Endothelial cell of umbilical vein (primary cell): ENCODE measurements at regions not wholly inside any gene's neighbourhood (a gene's known extent, or its start where the extent isn't known, plus 50 kb on each side); places are given as distances from the start of the nearest gene placed in this dataset.

ENCODE experiments used
- BruUV-seq: library from RNA; stranded (reverse); fragments of 400-500 nt; replicated peaks from 2 replicates; lab custom pipeline; 2021; lab: Mats Ljungman, UMichigan
- CTCF ChIA-PET: fragments of 300-600, 350-600 bp; sonication (Branson Sonifier 250); formaldehyde crosslinking; loops from one replicate; lab custom pipeline; 2021; ENCODE audit warnings: antibody characterized with exemption, inconsistent platforms; lab: Charles Lee
- POLR2A ChIA-PET: fragments of 300-600, 350-600 bp; sonication (Branson Sonifier 250); formaldehyde crosslinking; loops from one replicate; lab custom pipeline; 2021; ENCODE audit warnings: antibody characterized with exemption, inconsistent platforms; lab: Charles Lee
- DNase-seq: peaks from one replicate; pipeline ENCODE4 v3.0.0-alpha.2; 2011; ENCODE audit warnings: low read depth, low spot score
- FAIRE-seq: peaks from 2 replicates; lab custom pipeline; 2011; peaks lifted over from hg19 to GRCh38; lab: Jason Lieb, UNC
- H2AFZ ChIP-seq: 2 replicates; pipeline ENCODE4 v1.6.0; 2012; ENCODE audit warnings: low read depth, low read length, control low read depth, inconsistent platforms
- H3K27ac ChIP-seq: 2 replicates; pipeline ENCODE4 v1.5.1; 2011; ENCODE audit warnings: low read depth, mild to moderate bottlenecking, control low read depth, low read length, moderate library complexity; ENCODE audit not compliant: insufficient read depth
- H3K27me3 ChIP-seq, 2 experiments: 2 replicates each; pipeline versions ENCODE4 v1.6.0 to v1.6.1; 2011; ENCODE audit warnings: low read length in 2 of 2, mixed read lengths in 1 of 2; ENCODE audit not compliant: control insufficient read depth in 2 of 2, insufficient read depth in 2 of 2
- H3K36me3 ChIP-seq, 2 experiments: 2 replicates in 1 of 2; 3 replicates in 1 of 2; pipeline ENCODE4 v1.5.1; 2011; ENCODE audit warnings: low read length in 2 of 2, mild to moderate bottlenecking in 1 of 2, moderate library complexity in 1 of 2; ENCODE audit not compliant: control insufficient read depth in 2 of 2, insufficient read depth in 2 of 2; ENCODE audit errors: extremely low read depth in 1 of 2
- H3K4me1 ChIP-seq: 3 replicates; pipeline ENCODE4 v1.5.1; 2011; ENCODE audit warnings: mild to moderate bottlenecking, low read length; ENCODE audit not compliant: control insufficient read depth, insufficient read depth; ENCODE audit errors: extremely low read depth
- H3K4me2 ChIP-seq: 2 replicates; pipeline ENCODE4 v1.6.1; 2011; ENCODE audit warnings: low read length, control low read depth, mixed read lengths; ENCODE audit not compliant: insufficient read depth
- H3K4me3 ChIP-seq, 3 experiments: fragments of 200-600 bp in 1 of 3; sonication (generic), shearing (Covaris generic) in 1 of 3; replicated peaks in 1 of 3; 2 replicates each; pipeline ENCODE4 v1.5.1; 2011 to 2016; ENCODE audit warnings: control low read depth in 3 of 3, low read length in 3 of 3, mild to moderate bottlenecking in 2 of 3, inconsistent platforms in 1 of 3, low read depth in 1 of 3, moderate library complexity in 1 of 3; ENCODE audit not compliant: insufficient read depth in 1 of 3
- H3K79me2 ChIP-seq: 2 replicates; pipeline ENCODE4 v1.6.0; 2012; ENCODE audit warnings: low read length, inconsistent platforms; ENCODE audit not compliant: control insufficient read depth, insufficient read depth
- H3K9ac ChIP-seq: replicated peaks from 2 replicates; pipeline ENCODE3; 2011; ENCODE audit warnings: low read length, control low read depth; ENCODE audit not compliant: insufficient read depth; ENCODE audit errors: extremely low read depth
- H3K9me1 ChIP-seq: replicated peaks from 3 replicates; pipeline ENCODE4 v1.6.0; 2011; ENCODE audit warnings: mild to moderate bottlenecking, low read length; ENCODE audit not compliant: control insufficient read depth, insufficient read depth; ENCODE audit errors: extremely low read depth
- H3K9me3 ChIP-seq: replicated peaks from 2 replicates; pipeline ENCODE4 v1.5.1; 2012; ENCODE audit warnings: low read length, inconsistent platforms; ENCODE audit not compliant: control insufficient read depth, insufficient read depth
- H4K20me1 ChIP-seq: replicated peaks from 2 replicates; pipeline ENCODE3; 2011; ENCODE audit warnings: mild to moderate bottlenecking, low read length; ENCODE audit not compliant: control insufficient read depth, insufficient read depth; ENCODE audit errors: extremely low read depth
- EZH2 ChIP-seq: IDR thresholded peaks from 2 replicates; pipeline ENCODE4 v1.6.1; 2012; ENCODE audit warnings: borderline replicate concordance, low read depth, mild to moderate bottlenecking, moderate library complexity, low read length, inconsistent platforms; ENCODE audit not compliant: severe bottlenecking
- FOS ChIP-seq: IDR thresholded peaks from 2 replicates; pipeline ENCODE4 v1.6.1; 2011; ENCODE audit warnings: mild to moderate bottlenecking, low read length, moderate library complexity, borderline replicate concordance; ENCODE audit not compliant: insufficient read depth
- GATA2 ChIP-seq: IDR thresholded peaks from 2 replicates; pipeline ENCODE4 v1.7.0; 2011; ENCODE audit warnings: low read depth, mild to moderate bottlenecking, moderate library complexity, mixed read lengths, low read length; ENCODE audit not compliant: insufficient read length, insufficient read depth
- JUN ChIP-seq: IDR thresholded peaks from 2 replicates; pipeline ENCODE4 v1.6.1; 2011; ENCODE audit warnings: borderline replicate concordance, low read depth; ENCODE audit not compliant: insufficient read length, insufficient read depth
- MYC ChIP-seq: IDR thresholded peaks from one replicate; pipeline ENCODE4 v1.6.1; 2011; ENCODE audit warnings: mild to moderate bottlenecking, low read depth, low read length
- POLR2A ChIP-seq: IDR thresholded peaks from 2 replicates; pipeline ENCODE4 v1.6.1; 2012; ENCODE audit warnings: low read depth, mild to moderate bottlenecking, control low read depth, low read length
- POLR2AphosphoS5 ChIP-seq: IDR thresholded peaks from 2 replicates; pipeline ENCODE4 v1.6.1; 2012; ENCODE audit warnings: low read depth, mild to moderate bottlenecking, control low read depth, low read length, moderate library complexity; ENCODE audit not compliant: insufficient read depth
- dilution Hi-C: fragments of 300-500 bp; cut with MboI; formaldehyde crosslinking; loops from one replicate; pipeline ENCODE4 v1.15.0; 2019; ENCODE audit warnings: low sequenced_read_pairs; ENCODE audit not compliant: extremely low pct_ligation_motif_present
- intact Hi-C: fragments of 100-400 bp; cut with micrococcal nuclease; formaldehyde crosslinking; loops from one replicate; pipeline ENCODE4 v1.10.0; 2022
- TF ChIP-seq, protein P1 (sequence below), 2 donors: IDR thresholded peaks; 1 replicate in 1 of 2; 2 replicates in 1 of 2; pipeline ENCODE4 v1.5.1; 2011; ENCODE audit warnings: low read length in 2 of 2, mild to moderate bottlenecking in 2 of 2, moderate library complexity in 2 of 2, control low read depth in 1 of 2, inconsistent platforms in 1 of 2, low read depth in 1 of 2; ENCODE audit not compliant: insufficient read depth in 1 of 2; ENCODE audit errors: extremely low read depth in 1 of 2
- TF ChIP-seq, protein P2 (sequence below): IDR thresholded peaks from 2 replicates; pipeline ENCODE4 v1.6.1; 2011; ENCODE audit not compliant: insufficient read depth, insufficient read length

DNA sequence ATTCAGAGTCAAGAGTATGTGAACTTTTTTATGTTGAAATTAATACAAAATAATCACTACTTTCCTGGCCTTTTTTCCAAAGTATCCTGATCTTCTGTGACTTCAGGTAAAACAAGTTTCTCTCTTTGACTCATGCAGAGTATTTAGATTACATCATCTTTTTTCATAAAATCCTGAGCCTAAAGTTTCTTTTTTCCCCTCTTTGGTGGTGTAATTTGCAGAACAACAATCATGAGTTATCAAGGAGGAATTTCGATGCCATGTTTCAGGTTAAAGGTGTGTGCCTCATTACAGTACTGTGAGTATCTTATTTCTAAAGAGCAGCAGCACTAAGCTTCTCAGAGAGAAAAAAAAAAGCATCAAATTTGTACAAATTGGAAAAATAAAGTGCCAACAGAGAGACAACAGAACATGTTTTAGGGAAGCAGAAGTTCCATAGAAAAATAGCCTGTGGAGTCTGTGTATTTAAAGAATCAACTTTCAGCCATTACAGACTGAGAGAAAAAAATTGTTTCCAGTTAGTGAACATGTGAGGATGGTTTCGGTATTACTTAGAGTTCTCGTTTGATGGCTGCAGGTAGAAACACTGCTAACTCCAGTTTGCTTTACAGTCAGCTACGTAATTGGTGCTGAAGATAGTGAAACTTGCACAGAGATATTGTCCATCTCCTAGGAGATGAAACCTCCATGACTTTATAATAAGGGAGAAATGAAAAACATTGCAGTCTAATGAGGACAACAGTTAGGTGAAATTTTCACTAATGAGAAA, 78.1 kb upstream of the PCDH9 start:
- no peak for FAIRE-seq
- Histone ChIP-seq H3K9me1 (no peaks in the 10 kb centered on the region), H3K9ac (no peak overlapping the region), H3K4me3 (no peak overlapping the region), H3K27me3 (no peaks in the 10 kb centered on the region), H3K4me1 (no peaks in the 10 kb centered on the region), H3K9me3 (no peaks in the 10 kb centered on the region), H3K79me2 (no peaks in the 10 kb centered on the region), H4K20me1 (no peaks in the 10 kb centered on the region), H3K36me3 (no peaks in the 10 kb centered on the region), H3K27ac (no peak overlapping the region), H3K4me2 (no peak overlapping the region), H2AFZ (no peak overlapping the region)
- POLR2A ChIA-PET: no interaction called here
- DNase-seq: no peak
- dilution Hi-C loops (no loop called here), intact Hi-C loops (no loop called here)
- TF ChIP-seq POLR2AphosphoS5 (no peak), EZH2 (no peak)
- TF ChIP-seq, protein P1, sequence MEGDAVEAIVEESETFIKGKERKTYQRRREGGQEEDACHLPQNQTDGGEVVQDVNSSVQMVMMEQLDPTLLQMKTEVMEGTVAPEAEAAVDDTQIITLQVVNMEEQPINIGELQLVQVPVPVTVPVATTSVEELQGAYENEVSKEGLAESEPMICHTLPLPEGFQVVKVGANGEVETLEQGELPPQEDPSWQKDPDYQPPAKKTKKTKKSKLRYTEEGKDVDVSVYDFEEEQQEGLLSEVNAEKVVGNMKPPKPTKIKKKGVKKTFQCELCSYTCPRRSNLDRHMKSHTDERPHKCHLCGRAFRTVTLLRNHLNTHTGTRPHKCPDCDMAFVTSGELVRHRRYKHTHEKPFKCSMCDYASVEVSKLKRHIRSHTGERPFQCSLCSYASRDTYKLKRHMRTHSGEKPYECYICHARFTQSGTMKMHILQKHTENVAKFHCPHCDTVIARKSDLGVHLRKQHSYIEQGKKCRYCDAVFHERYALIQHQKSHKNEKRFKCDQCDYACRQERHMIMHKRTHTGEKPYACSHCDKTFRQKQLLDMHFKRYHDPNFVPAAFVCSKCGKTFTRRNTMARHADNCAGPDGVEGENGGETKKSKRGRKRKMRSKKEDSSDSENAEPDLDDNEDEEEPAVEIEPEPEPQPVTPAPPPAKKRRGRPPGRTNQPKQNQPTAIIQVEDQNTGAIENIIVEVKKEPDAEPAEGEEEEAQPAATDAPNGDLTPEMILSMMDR (IDR thresholded peaks at IDR 0.05; ENCODE audit: extremely low read depth in 1 of 2, insufficient read depth in 1 of 2, low read depth in 1 of 2, low read length in 2 of 2): no peak
- no TSS peak for BruUV-seq
- CTCF ChIA-PET: no interaction called here

DNA sequence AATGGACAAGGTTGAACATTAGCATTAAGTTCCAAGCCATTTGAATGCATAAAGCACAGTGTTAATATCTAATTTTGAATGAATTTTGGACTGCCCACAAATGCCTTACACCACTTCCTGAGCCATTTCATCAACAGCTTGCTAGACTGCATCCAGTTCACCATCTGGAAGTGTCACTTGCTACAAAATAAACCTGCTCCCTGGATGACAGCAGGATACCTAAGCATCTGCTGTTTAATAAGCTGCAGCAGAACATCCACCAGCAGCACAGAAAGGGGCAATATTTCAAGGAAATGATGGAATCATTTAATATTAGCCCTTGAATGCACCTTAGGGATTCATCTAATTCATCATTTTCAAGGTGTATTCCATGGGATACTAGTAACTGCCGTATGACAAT, 76.6 kb upstream of the PCDH9 start:
- no peaks in the 10 kb centered on the region for H4K20me1 ChIP-seq
- FAIRE-seq (no peak), DNase-seq (no peak)
- ChIA-PET POLR2A (no interaction called here), CTCF (no interaction called here)
- no peaks in the 10 kb centered on the region for H3K9me1 ChIP-seq
- intact Hi-C loops (no loop called here), dilution Hi-C loops (no loop called here)
- no peaks in the 10 kb centered on the region for H3K4me1 ChIP-seq
- H3K4me3 ChIP-seq: no peak overlapping the region
- no peak overlapping the region for H3K4me2 ChIP-seq
- H3K27ac ChIP-seq: no peak overlapping the region
- no peak for TF ChIP-seq JUN
- no peak for TF ChIP-seq POLR2A
- TF ChIP-seq FOS: no peak
- TF ChIP-seq, protein P2, sequence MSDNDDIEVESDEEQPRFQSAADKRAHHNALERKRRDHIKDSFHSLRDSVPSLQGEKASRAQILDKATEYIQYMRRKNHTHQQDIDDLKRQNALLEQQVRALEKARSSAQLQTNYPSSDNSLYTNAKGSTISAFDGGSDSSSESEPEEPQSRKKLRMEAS: no peak
- TF ChIP-seq MYC: no peak
- TF ChIP-seq, protein P1 (IDR thresholded peaks at IDR 0.05; ENCODE audit: extremely low read depth in 1 of 2, insufficient read depth in 1 of 2, low read depth in 1 of 2, low read length in 2 of 2): no peak
- TF ChIP-seq GATA2: no peak
- no peak for TF ChIP-seq EZH2
- no peak for TF ChIP-seq POLR2AphosphoS5
- no peaks in the 10 kb centered on the region for H3K79me2 ChIP-seq
- no TSS peak for BruUV-seq
- no peaks in the 10 kb centered on the region for H3K36me3 ChIP-seq
- H3K9me3 ChIP-seq: no peaks in the 10 kb centered on the region
- H2AFZ ChIP-seq: no peak overlapping the region
- H3K9ac ChIP-seq: no peak overlapping the region
- H3K27me3 ChIP-seq: no peaks in the 10 kb centered on the region
